Thyroid gland (tissue), 4 donors: ENCODE measurements at regions not wholly inside any gene's neighbourhood (a gene's known extent, or its start where the extent isn't known, plus 50 kb on each side); places are given as distances from the start of the nearest gene placed in this dataset.
"Not testable (repeated sequence)": the region's sequence is repeated elsewhere in the genome, so short reads cannot be mapped to it uniquely, and the experiment has no call there.

ENCODE experiments used
- DNase-seq, 2 donors: peaks; one replicate each; pipeline ENCODE4 v3.0.0-alpha.2; 2019
- H3K27ac ChIP-seq, 3 donors: fragments of 200-600 bp; sonication (generic); 1 replicate in 2 of 3; 2 replicates in 1 of 3; pipeline ENCODE4 v1.5.1; 2016 to 2019; ENCODE audit warnings: mild to moderate bottlenecking in 1 of 3, moderate library complexity in 1 of 3
- H3K27me3 ChIP-seq: fragments of 200-600 bp; sonication (generic); one replicate; pipeline ENCODE4 v1.5.1; 2019
- H3K36me3 ChIP-seq, 2 donors: fragments of 200-600 bp; sonication (generic); one replicate each; pipeline ENCODE4 v1.5.1; 2016 to 2019
- H3K4me1 ChIP-seq, 2 donors: fragments of 200-600 bp; sonication (generic); one replicate each; pipeline ENCODE4 v1.5.1; 2017 to 2019
- H3K4me3 ChIP-seq, 3 donors: fragments of 200-600 bp; sonication (generic); replicated peaks in 1 of 3; 1 replicate in 2 of 3; 2 replicates in 1 of 3; pipeline ENCODE4 v1.5.1; 2016; ENCODE audit warnings: mild to moderate bottlenecking in 1 of 3
- H3K9me3 ChIP-seq: fragments of 200-600 bp; sonication (generic); one replicate; pipeline ENCODE4 v1.5.1; 2017
- CTCF ChIP-seq, 6 experiments: fragments of 200-600 bp in 3 of 6; fragments of 450-650 bp in 3 of 6; sonication (generic) in 3 of 6; IDR thresholded peaks; one replicate each; pipeline ENCODE4 v1.5.1; 2016 to 2019; ENCODE audit warnings: antibody characterized with exemption in 6 of 6, mild to moderate bottlenecking in 2 of 6, inconsistent platforms in 1 of 6, moderate library complexity in 1 of 6
- POLR2A ChIP-seq, 2 donors: fragments of 450-650 bp; IDR thresholded peaks; one replicate each; pipeline ENCODE4 v1.6.1; 2017; ENCODE audit warnings: antibody characterized with exemption in 2 of 2, mild to moderate bottlenecking in 2 of 2, moderate library complexity in 1 of 2
- whole genome bisulfite sequencing, 2 donors: methylation state at CpG; one replicate each; pipeline ENCODE4 v1.1.5; 2017; 5-methylcytosine and 5-hydroxymethylcytosine counted together
- intact Hi-C: fragments of 100-400 bp; cut with DNase I; formaldehyde crosslinking; loops from one replicate; pipeline ENCODE4 v1.15.1; 2023

GRCh38 chr20:47963022-47963421, 177.7 kb upstream of the SULF2 start:
- no peaks in the 10 kb centered on the region for H3K4me1 ChIP-seq
- H3K4me3 ChIP-seq, result no peak overlapping the region
- intact Hi-C loops, result no loop called here
- H3K27me3 ChIP-seq, result no peaks in the 10 kb centered on the region
- no peaks in the 10 kb centered on the region for H3K9me3 ChIP-seq
- H3K36me3 ChIP-seq, result no peaks in the 10 kb centered on the region
- WGBS, 2 donors, result 20 to 30% methylated on average over 8 of the region's 8 CpGs
- H3K27ac ChIP-seq, result no peak overlapping the region
- DNase-seq, result peak in 1 of 2 donors; percentile 4
- TF ChIP-seq POLR2A (IDR thresholded peaks at IDR 0.05) (no peak), CTCF (IDR thresholded peaks at IDR 0.05) (no peak)

GRCh38 chr20:47962286-47962963, 177.1 kb upstream of the SULF2 start:
- no peaks in the 10 kb centered on the region for H3K27me3 ChIP-seq
- H3K27ac ChIP-seq, result no peak overlapping the region
- no peak overlapping the region for H3K4me3 ChIP-seq
- DNase-seq, result no peak
- TF ChIP-seq POLR2A (IDR thresholded peaks at IDR 0.05) (no peak), CTCF (IDR thresholded peaks at IDR 0.05) (no peak)
- H3K4me1 ChIP-seq, result no peaks in the 10 kb centered on the region
- intact Hi-C loops, result no loop called here
- H3K36me3 ChIP-seq, result no peaks in the 10 kb centered on the region
- no peaks in the 10 kb centered on the region for H3K9me3 ChIP-seq
- WGBS, 2 donors, result 73 to 77% methylated on average over 7 of the region's 7 CpGs

GRCh38 chr20:47960769-47961541, 175.7 kb upstream of the SULF2 start:
- 76 to 77% methylated on average over 7 of the region's 7 CpGs for WGBS, 2 donors
- no peak overlapping the region for H3K27ac ChIP-seq
- no peaks in the 10 kb centered on the region for H3K4me1 ChIP-seq
- H3K4me3 ChIP-seq, result no peak overlapping the region
- intact Hi-C loops, result no loop called here
- H3K27me3 ChIP-seq, result no peaks in the 10 kb centered on the region
- no peaks in the 10 kb centered on the region for H3K9me3 ChIP-seq
- DNase-seq, result no peak
- no peaks in the 10 kb centered on the region for H3K36me3 ChIP-seq
- TF ChIP-seq POLR2A (IDR thresholded peaks at IDR 0.05) (no peak), CTCF (IDR thresholded peaks at IDR 0.05) (no peak)

- TF ChIP-seq POLR2A (IDR thresholded peaks at IDR 0.05) (no peak), CTCF (IDR thresholded peaks at IDR 0.05) (no peak)
- H3K27ac ChIP-seq, result no peak overlapping the region
- no peaks in the 10 kb centered on the region for H3K36me3 ChIP-seq
- no peak for DNase-seq
- no peak overlapping the region for H3K4me3 ChIP-seq
- no peaks in the 10 kb centered on the region for H3K9me3 ChIP-seq
- H3K27me3 ChIP-seq, result no peaks in the 10 kb centered on the region
- intact Hi-C loops, result no loop called here
- WGBS, 2 donors, result 92 to 93% methylated on average over 8 of the region's 8 CpGs
- H3K4me1 ChIP-seq, result no peaks in the 10 kb centered on the region
Observed at GRCh38 chr20:47960277-47960676, 175.0 kb upstream of the SULF2 start.

- DNase-seq, intact Hi-C loops, H3K27me3 ChIP-seq, H3K9me3 ChIP-seq, H3K4me1 ChIP-seq, H3K36me3 ChIP-seq, H3K4me3 ChIP-seq, H3K27ac ChIP-seq: not testable (repeated sequence)
- 85 to 87% methylated on average over 15 to 16 of the region's 16 CpGs for WGBS, 2 donors
Observed at GRCh38 chr20:47957989-47958801, 172.9 kb upstream of the SULF2 start.
